BLaER1 (cell line): ENCODE measurements at regions not wholly inside any gene's neighbourhood (a gene's known extent, or its start where the extent isn't known, plus 50 kb on each side); places are given as distances from the start of the nearest gene placed in this dataset.
A peak's percentile ranks its signal among the peaks of the same experiment; 100 is the strongest.

ENCODE experiments used
- H3K27ac ChIP-seq: shearing (Covaris generic); formaldehyde crosslinking; 2 replicates; pipeline ENCODE4 v1.8.1; 2022
- H3K27me3 ChIP-seq: shearing (Covaris generic); formaldehyde crosslinking; 2 replicates; pipeline ENCODE4 v1.8.1; 2022
- H3K36me3 ChIP-seq: shearing (Covaris generic); formaldehyde crosslinking; 2 replicates; pipeline ENCODE4 v1.8.1; 2022
- H3K4me1 ChIP-seq: shearing (Covaris generic); formaldehyde crosslinking; 2 replicates; pipeline ENCODE4 v1.8.1; 2022
- H3K4me2 ChIP-seq: shearing (Covaris generic); formaldehyde crosslinking; 2 replicates; pipeline ENCODE4 v1.8.1; 2022
- H3K4me3 ChIP-seq: shearing (Covaris generic); formaldehyde crosslinking; 2 replicates; pipeline ENCODE4 v1.8.1; 2022
- H3K9ac ChIP-seq: shearing (Covaris generic); formaldehyde crosslinking; 2 replicates; pipeline ENCODE4 v1.8.1; 2022
- H3K9me3 ChIP-seq: shearing (Covaris generic); formaldehyde crosslinking; 2 replicates; pipeline ENCODE4 v1.8.1; 2022
- H4K20me1 ChIP-seq: shearing (Covaris generic); formaldehyde crosslinking; 2 replicates; pipeline ENCODE4 v1.8.1; 2022
- Cebpa-rat ChIP-seq: shearing (Covaris generic); IDR thresholded peaks from 2 replicates; pipeline ENCODE4 v1.8.1; 2022

DNA sequence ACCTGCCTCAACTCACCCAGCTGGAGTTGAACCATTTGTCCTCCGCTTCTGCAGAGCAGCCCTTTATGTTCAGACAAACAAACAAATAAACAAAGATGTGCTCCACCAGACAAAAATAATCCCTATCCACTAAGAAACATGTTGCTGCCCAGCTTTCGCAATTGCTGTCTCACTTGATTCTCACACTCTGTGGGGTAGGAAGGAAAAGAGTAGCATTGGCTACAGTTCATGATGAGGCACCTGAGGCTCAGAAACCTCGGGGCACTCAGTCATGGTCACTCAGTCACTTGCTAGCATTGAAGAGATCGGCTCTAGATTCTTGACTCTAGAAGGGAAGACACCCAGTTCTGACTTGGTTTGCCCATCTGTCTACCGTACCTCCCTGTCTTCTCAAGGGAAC is 88.0 kb upstream of the ZMIZ1 start:
- no peak overlapping the region for H3K4me3 ChIP-seq
- H4K20me1 ChIP-seq = no peaks in the 10 kb centered on the region
- H3K9ac ChIP-seq = no peak overlapping the region
- no peak overlapping the region for H3K27ac ChIP-seq
- H3K36me3 ChIP-seq = no peaks in the 10 kb centered on the region
- H3K4me2 ChIP-seq = no peak overlapping the region
- peaks cover 13% of the 10 kb centered on the region; the same call in 1 of the 2 replicates for H3K27me3 ChIP-seq
- TF ChIP-seq Cebpa-rat = no peak
- H3K9me3 ChIP-seq = no peaks in the 10 kb centered on the region
- H3K4me1 ChIP-seq = peaks cover 8% of the 10 kb centered on the region

DNA sequence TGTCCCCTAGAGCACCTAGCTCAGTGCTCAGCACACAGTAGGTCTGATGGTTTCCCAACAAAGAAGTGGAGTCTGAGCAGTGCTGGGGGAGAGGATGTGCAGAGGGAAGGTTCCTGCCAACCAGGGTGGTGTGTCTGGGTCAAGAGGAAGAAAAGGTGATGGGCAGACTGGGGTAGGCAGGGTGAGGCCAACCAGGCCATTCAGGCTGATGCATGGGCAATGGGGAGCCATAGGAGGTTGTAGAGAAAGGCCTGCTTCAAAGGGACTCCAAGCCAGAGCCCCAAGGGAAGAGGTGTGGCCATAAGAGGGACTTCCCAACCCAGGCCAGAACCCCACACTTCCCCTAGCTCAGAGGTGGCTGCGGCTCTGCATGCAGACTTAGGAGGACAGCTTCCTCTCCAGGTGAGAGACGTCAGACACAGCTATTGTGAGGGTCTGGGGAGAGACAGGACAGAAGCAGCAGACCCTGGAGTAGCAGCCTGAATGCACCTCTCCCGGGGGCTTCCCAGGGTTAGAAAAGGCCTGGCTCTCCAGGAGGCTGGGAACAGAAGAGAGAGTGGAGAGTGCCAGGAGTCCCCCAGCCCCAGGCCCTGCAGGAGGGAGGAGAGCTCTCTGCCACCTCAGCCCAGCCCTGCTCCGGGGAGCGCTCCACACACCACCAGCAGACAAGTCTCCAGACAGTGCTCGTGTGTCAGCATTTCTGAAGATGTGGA is 87.4 kb upstream of the ZMIZ1 start:
- H3K9ac ChIP-seq = no peak overlapping the region
- no peak overlapping the region for H3K4me2 ChIP-seq
- no peak overlapping the region for H3K4me3 ChIP-seq

DNA sequence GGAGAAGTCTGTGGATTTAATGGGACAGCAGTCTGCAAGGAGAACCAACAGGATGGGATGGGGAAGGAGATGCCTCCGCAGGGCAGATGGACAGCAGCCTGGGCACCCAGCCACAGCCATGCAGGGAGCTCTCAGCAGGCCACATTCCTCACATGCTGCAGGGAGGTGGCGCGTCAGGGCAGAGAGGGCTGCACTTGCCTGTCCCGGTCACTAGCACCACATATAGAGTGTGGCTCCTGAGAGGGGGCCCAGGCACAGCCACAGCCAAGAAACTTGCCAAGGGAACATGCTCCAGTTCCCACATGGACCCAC is 86.8 kb upstream of the ZMIZ1 start:
- Histone ChIP-seq H3K9me3 (no peaks in the 10 kb centered on the region), H4K20me1 (no peaks in the 10 kb centered on the region), H3K4me3 (no peak overlapping the region), H3K4me1 (0 out of 2 replicates have a peak, but pooled peaks cover 5% of the 10 kb centered on the region), H3K9ac (no peak overlapping the region), H3K27me3 (peaks cover 4% of the 10 kb centered on the region; the same call in 1 of the 2 replicates), H3K36me3 (no peaks in the 10 kb centered on the region), H3K4me2 (no peak overlapping the region), H3K27ac (no peak overlapping the region)
- no peak for TF ChIP-seq Cebpa-rat

More for the DNA sequence above, 87.4 kb upstream of the ZMIZ1 start:
- Histone ChIP-seq H4K20me1 (no peaks in the 10 kb centered on the region), H3K36me3 (no peaks in the 10 kb centered on the region), H3K27me3 (peaks cover 7% of the 10 kb centered on the region; the same call in 1 of the 2 replicates), H3K4me1 (0 out of 2 replicates have a peak, but pooled peaks cover 5% of the 10 kb centered on the region), H3K9me3 (no peaks in the 10 kb centered on the region), H3K27ac (no peak overlapping the region)
- TF ChIP-seq Cebpa-rat = no peak

DNA sequence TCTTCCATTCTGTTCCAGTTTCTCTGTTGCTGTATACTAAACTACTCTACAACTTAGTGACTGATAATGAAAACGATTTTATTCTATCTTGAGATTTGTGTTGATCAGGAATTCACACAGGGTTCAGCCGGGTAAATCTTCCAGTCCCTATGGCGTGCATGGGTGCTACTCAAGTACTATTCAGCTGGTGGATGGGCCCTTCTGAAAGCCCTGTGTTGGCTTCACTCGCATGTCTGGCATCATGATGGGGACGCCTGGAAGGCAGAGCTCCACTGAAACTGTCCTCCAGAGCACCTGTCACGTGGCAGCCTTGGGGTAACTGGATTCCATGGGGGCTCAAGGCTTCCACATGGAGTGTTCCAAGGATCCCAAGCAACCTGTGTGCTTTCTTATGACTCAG is 86.0 kb upstream of the ZMIZ1 start:
- Histone ChIP-seq H3K27me3 (no peaks in the 10 kb centered on the region), H3K9me3 (no peaks in the 10 kb centered on the region), H3K9ac (no peak overlapping the region), H4K20me1 (no peaks in the 10 kb centered on the region), H3K4me1 (0 out of 2 replicates have a peak, but pooled peaks cover 5% of the 10 kb centered on the region), H3K27ac (no peak overlapping the region), H3K36me3 (no peaks in the 10 kb centered on the region), H3K4me3 (no peak overlapping the region), H3K4me2 (no peak overlapping the region)
- no peak for TF ChIP-seq Cebpa-rat

DNA sequence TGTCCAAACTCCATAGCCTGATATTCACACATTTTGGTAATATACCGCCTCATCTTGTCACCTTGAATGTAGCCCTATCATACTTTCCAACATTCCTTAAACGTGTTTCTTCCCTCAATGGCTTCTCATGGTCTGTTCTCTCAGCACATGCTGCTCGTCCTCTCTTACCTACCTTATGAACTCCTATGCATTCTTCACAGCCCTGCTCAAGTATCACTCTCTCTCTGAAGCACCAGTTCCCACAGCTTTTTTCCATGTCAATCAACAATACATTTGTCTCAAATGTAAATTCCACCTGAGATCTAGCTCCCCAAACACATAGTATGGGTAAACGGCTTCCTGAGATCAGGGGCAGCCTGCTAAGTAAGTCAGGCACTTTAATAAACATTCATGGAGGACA is 85.2 kb upstream of the ZMIZ1 start:
- no peak for TF ChIP-seq Cebpa-rat
- Histone ChIP-seq H3K9me3 (no peaks in the 10 kb centered on the region), H3K27me3 (no peaks in the 10 kb centered on the region), H4K20me1 (no peaks in the 10 kb centered on the region), H3K4me1 (0 out of 2 replicates have a peak, but pooled peaks cover 5% of the 10 kb centered on the region), H3K36me3 (no peaks in the 10 kb centered on the region), H3K27ac (no peak overlapping the region), H3K4me2 (no peak overlapping the region), H3K4me3 (no peak overlapping the region), H3K9ac (no peak overlapping the region)

DNA sequence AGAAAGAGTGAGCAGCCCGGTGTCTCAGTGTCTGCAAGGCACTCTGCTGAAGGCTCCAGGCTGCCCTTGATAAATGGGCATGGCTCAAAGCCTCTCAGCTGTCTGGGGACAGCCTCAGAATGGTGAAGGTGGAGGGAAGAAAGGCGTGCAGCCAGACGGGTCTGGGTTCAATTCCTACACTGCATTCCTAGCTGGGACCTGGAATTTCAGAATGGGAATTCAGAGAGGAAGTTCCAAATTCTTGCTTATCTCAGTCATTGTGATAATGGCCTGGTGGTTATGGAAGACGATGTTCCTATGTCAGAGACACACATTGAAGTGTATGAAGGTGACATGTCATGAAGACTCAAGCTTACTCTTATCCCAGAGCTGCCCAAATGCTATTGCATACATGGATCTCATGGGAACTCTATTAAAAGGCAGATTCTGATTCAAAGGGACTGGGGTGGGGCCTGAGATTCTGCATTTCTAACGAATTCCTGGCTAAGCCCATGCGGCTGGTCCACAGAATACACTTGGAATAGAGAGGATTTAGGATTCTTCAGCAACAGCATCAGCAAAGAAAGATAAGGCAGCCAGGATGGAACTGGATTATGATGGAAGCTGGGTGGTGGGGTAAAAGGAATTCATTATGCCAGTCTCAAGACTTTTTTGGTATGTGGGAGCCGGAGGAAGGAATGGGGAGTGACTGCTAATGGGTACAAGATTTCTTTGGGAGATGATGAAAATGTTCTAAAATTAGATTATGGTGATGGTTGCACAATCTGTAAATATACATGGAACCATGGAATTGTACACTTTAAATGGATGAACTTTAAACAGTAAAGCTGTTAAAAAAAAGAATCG is 82.6 kb upstream of the ZMIZ1 start:
- Histone ChIP-seq H3K36me3 (no peaks in the 10 kb centered on the region), H3K9me3 (no peaks in the 10 kb centered on the region), H3K4me2 (no peak overlapping the region), H4K20me1 (no peaks in the 10 kb centered on the region), H3K27ac (no peak overlapping the region), H3K9ac (no peak overlapping the region), H3K4me3 (no peak overlapping the region), H3K27me3 (no peaks in the 10 kb centered on the region), H3K4me1 (peaks cover 8% of the 10 kb centered on the region)
- no peak for TF ChIP-seq Cebpa-rat

DNA sequence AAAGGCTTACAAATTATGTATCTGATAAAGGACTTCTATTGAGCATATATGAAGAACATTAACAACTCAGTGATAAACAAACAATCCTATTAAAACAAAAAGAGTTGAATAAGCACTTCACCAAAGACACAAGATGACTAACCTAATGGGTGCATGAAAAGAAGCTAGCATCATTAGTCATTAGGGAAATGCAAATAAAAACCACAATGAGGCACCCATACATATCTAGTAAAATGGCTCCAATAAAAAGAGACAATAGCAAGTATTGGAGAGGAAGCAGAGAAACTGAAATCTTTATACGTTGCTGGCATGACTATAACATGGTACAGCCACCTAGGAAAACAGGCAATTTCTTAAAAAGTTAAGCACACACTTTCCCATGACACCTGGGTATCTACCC is 77.6 kb upstream of the ZMIZ1 start:
- no peak overlapping the region for H3K9ac ChIP-seq
- H3K27me3 ChIP-seq = peaks cover 22% of the 10 kb centered on the region
- H3K4me1 ChIP-seq = peaks cover 36% of the 10 kb centered on the region
- no peak overlapping the region for H3K4me3 ChIP-seq
- H3K4me2 ChIP-seq = peak overlapping the region; percentile 76
- no peak overlapping the region for H3K27ac ChIP-seq
- peaks cover 33% of the 10 kb centered on the region for H4K20me1 ChIP-seq
- TF ChIP-seq Cebpa-rat = no peak
- H3K9me3 ChIP-seq = no peaks in the 10 kb centered on the region
- H3K36me3 ChIP-seq = no peaks in the 10 kb centered on the region

DNA sequence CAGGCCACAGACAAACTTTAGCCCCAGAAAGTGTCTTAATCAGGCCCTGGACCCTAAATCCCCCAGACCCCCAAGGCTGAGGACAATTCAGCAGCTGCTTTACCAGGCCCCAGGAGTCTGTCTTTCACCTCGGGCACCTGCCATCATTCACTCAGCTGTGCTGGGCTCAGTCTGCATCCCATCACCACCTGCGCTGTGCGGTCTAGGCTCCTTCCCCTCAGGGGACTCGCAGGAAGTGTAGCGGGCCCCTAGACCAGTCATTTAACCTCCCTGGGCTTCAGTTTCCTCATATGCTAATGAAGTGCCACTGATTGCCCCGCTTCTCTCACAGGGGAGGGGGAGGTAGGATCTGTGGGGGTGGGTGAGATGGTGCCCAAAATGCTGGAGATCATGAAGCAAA is 76.4 kb upstream of the ZMIZ1 start:
- no peak for TF ChIP-seq Cebpa-rat
- H3K9ac ChIP-seq = no peak overlapping the region
- H3K36me3 ChIP-seq = no peaks in the 10 kb centered on the region
- H4K20me1 ChIP-seq = peaks cover 33% of the 10 kb centered on the region
- H3K4me1 ChIP-seq = peaks cover 44% of the 10 kb centered on the region
- no peak overlapping the region for H3K4me3 ChIP-seq
- H3K4me2 ChIP-seq = peak overlapping the region; percentile 76
- H3K27ac ChIP-seq = no peak overlapping the region
- H3K27me3 ChIP-seq = peaks cover 30% of the 10 kb centered on the region
- H3K9me3 ChIP-seq = no peaks in the 10 kb centered on the region

DNA sequence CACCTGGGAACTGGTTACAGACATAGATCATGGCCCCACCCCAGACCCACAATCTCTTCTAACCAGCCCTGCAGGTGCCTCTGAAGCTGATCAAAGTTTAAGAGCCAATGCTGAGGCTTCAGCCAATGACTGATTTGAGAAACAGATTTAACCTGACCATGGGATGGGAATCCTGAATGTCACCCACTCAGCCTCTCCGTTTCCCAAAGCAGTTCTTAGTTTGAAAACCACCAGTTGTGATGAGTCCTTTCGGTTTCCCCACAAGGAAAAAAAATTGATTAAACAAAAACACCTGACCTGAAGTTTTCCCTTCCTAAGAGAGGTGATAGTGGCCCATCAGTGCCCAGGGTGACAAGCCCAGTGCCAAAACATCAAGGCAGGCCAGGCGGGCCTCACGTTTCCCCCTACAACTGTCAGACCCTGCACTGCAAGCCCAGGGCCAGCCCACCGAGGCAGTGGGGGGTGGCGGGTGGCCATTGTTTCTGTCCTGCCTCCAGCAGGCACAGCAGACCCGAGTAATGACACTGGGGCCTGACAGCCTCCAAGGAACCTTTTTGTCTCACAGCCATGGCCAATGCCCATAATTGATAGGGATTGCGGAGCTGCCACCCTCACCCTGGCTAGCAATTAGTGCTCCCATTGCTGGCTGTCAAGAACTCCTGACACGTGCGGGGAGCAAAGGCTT is 75.4 kb upstream of the ZMIZ1 start:
- peaks cover 52% of the 10 kb centered on the region for H3K4me1 ChIP-seq
- H3K4me3 ChIP-seq = no peak overlapping the region
- no peak for TF ChIP-seq Cebpa-rat
- no peaks in the 10 kb centered on the region for H3K36me3 ChIP-seq
- H3K4me2 ChIP-seq = peak overlapping the region; percentile 76
- no peak overlapping the region for H3K27ac ChIP-seq
- H3K9me3 ChIP-seq = no peaks in the 10 kb centered on the region
- peaks cover 33% of the 10 kb centered on the region for H4K20me1 ChIP-seq
- H3K27me3 ChIP-seq = peaks cover 33% of the 10 kb centered on the region
- no peak overlapping the region for H3K9ac ChIP-seq
